ENCODE measurements at regions not wholly inside any gene's neighbourhood (a gene's known extent, or its start where the extent isn't known, plus 50 kb on each side); places are given as distances from the start of the nearest gene placed in this dataset.

- H3K27me3 ChIP-seq = no peaks in the 10 kb centered on the region
- 59 to 65% (median 64%) methylated on average over 5 of the region's 5 CpGs for WGBS, 3 donors
- no peaks in the 10 kb centered on the region for H3K4me1 ChIP-seq (ENCODE audit: insufficient read depth)
- no peaks in the 10 kb centered on the region for H3K36me3 ChIP-seq
- H3K27ac ChIP-seq = no peak overlapping the region
- no peak for TF ChIP-seq EP300 (IDR thresholded peaks at IDR 0.05)
- no peak for TF ChIP-seq CTCF (IDR thresholded peaks at IDR 0.05)
- no peak for TF ChIP-seq POLR2A (IDR thresholded peaks at IDR 0.05)
- no peaks in the 10 kb centered on the region for H3K9me3 ChIP-seq
- no peak overlapping the region for H3K4me3 ChIP-seq
- intact Hi-C loops (cut with DNase I) = no loop called here
- DNase-seq = no peak
These were observed 323.1 kb downstream of the FBXO8 start for GRCh38 chr4:173960398-173960797.

GRCh38 chr4:173958445-173958844 is 325.0 kb downstream of the FBXO8 start:
- TF ChIP-seq EP300 (IDR thresholded peaks at IDR 0.05) (no peak), POLR2A (IDR thresholded peaks at IDR 0.05) (no peak), CTCF (IDR thresholded peaks at IDR 0.05) (no peak)

GRCh38 chr4:173943547-173943946 is 339.9 kb downstream of the FBXO8 start:
- Histone ChIP-seq H3K27me3 (no peaks in the 10 kb centered on the region), H3K9me3 (no peaks in the 10 kb centered on the region), H3K27ac (no peak overlapping the region), H3K4me3 (no peak overlapping the region), H3K4me1 (ENCODE audit: insufficient read depth) (no peaks in the 10 kb centered on the region), H3K36me3 (no peaks in the 10 kb centered on the region)
- TF ChIP-seq EP300 (IDR thresholded peaks at IDR 0.05) (no peak), POLR2A (IDR thresholded peaks at IDR 0.05) (no peak), CTCF (IDR thresholded peaks at IDR 0.05) (no peak)
- no peak for DNase-seq
- intact Hi-C loops (cut with DNase I) = no loop called here
- 70 to 90% (median 78%) methylated on average over 1 of the region's 1 CpG for WGBS, 3 donors

More at GRCh38 chr4:173958445-173958844, 325.0 kb downstream of the FBXO8 start:
- WGBS, 3 donors = 0 to 38% (median 2%) methylated on average over 1 of the region's 1 CpG
- H3K27me3 ChIP-seq = no peaks in the 10 kb centered on the region
- H3K4me1 ChIP-seq (ENCODE audit: insufficient read depth) = no peaks in the 10 kb centered on the region
- H3K4me3 ChIP-seq = no peak overlapping the region
- H3K27ac ChIP-seq = no peak overlapping the region
- intact Hi-C loops (cut with DNase I) = no loop called here
- H3K36me3 ChIP-seq = no peaks in the 10 kb centered on the region
- no peak for DNase-seq
- no peaks in the 10 kb centered on the region for H3K9me3 ChIP-seq

- 75 to 81% (median 76%) methylated on average over 5 of the region's 5 CpGs for WGBS, 3 donors
- intact Hi-C loops (cut with DNase I) = no loop called here
- no peak overlapping the region for H3K4me3 ChIP-seq
- no peaks in the 10 kb centered on the region for H3K36me3 ChIP-seq
- peaks cover 1% of the 10 kb centered on the region for H3K4me1 ChIP-seq (ENCODE audit: insufficient read depth)
- no peak overlapping the region for H3K27ac ChIP-seq
- H3K9me3 ChIP-seq = no peaks in the 10 kb centered on the region
- TF ChIP-seq POLR2A (IDR thresholded peaks at IDR 0.05) (no peak), CTCF (IDR thresholded peaks at IDR 0.05) (no peak)
- H3K27me3 ChIP-seq = no peaks in the 10 kb centered on the region
- DNase-seq = no peak
These were observed 343.3 kb downstream of the FBXO8 start for GRCh38 chr4:173940146-173940545.
